Stimulated activated naive CD8-positive, alpha-beta T cell treated with anti-CD3 and anti-CD28 coated beads, Interleukin-15, amount 100 ng/mL, for 72 hours (primary cell): ENCODE measurements at regions not wholly inside any gene's neighbourhood (a gene's known extent, or its start where the extent isn't known, plus 50 kb on each side); places are given as distances from the start of the nearest gene placed in this dataset.
A peak's percentile ranks its signal among the peaks of the same experiment; 100 is the strongest.

Source experiments
- ATAC-seq: fragments of 150-1000 bp; cut with Tn5 transposase; 2 replicates; pipeline ENCODE4 v1.10.0; 2021; ENCODE audit warnings: mild to moderate bottlenecking, moderate library complexity
- DNase-seq, 2 donors: peaks; one replicate each; pipeline ENCODE4 v3.0.0; 2021 to 2022
- H3K27ac Mint-ChIP-seq, 2 donors: one replicate each; pipeline ENCODE4 v1.8.0; 2022; ENCODE audit warnings: mild to moderate bottlenecking in 2 of 2, mixed read lengths in 2 of 2, moderate library complexity in 2 of 2
- H3K27me3 Mint-ChIP-seq: one replicate; pipeline ENCODE4 v1.8.0; 2022; ENCODE audit warnings: mixed read lengths
- H3K4me1 Mint-ChIP-seq: one replicate; pipeline ENCODE4 v1.8.0; 2022; ENCODE audit warnings: mild to moderate bottlenecking, mixed read lengths
- H3K4me3 Mint-ChIP-seq, 2 donors: one replicate each; pipeline ENCODE4 v1.8.0; 2022; ENCODE audit warnings: mild to moderate bottlenecking in 2 of 2, mixed read lengths in 2 of 2, moderate library complexity in 1 of 2
- H3K9me3 Mint-ChIP-seq, 2 donors: one replicate each; pipeline ENCODE4 v1.8.0; 2022; ENCODE audit warnings: mixed read lengths in 2 of 2

DNA sequence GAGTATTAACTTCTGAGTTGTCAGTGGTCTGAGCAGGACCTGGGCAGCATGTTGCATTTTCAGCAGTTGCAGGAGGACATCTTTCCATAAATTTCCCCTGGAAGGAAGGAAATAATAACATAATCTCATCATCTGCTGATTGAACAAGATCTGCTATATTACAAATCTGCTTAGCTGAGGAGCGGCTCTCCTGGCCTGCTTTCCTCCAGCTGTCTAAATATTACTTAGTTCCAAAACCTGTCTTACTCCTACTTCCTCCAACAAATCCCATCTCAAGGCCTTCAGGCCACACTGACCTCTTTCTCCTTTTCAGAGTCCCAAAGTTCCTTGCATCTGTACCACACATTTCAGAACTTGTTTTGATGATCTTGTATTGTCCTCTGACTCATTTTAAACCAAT is 364.4 kb upstream of the MCTP2 start:
- ATAC-seq: no peak
- H3K27ac Mint-ChIP-seq: no peak overlapping the region
- H3K27me3 Mint-ChIP-seq: peaks cover 23% of the 10 kb centered on the region
- peaks cover 8% of the 10 kb centered on the region for H3K4me1 Mint-ChIP-seq
- no peak overlapping the region for H3K4me3 Mint-ChIP-seq
- H3K9me3 Mint-ChIP-seq: no peaks in the 10 kb centered on the region
- no peak for DNase-seq

DNA sequence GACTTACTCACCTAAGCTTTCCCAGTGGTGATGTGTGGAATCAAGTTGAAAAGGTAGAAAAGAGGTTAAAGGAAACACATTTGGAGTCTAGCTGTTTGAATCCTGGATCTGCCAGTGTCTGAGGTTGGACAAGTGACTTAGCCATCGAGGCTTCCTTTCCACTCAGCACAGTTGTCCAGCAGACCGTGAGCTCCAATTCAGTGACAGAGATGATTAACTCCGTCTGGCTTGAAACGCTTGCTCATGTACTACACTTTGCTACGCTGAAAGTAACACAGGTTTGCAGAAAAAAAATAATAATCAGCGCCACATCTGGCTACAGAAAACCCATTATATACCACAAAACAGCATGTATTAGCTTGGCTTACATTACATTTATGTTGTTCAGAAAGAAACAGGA is 364.9 kb upstream of the MCTP2 start:
- H3K9me3 Mint-ChIP-seq: no peaks in the 10 kb centered on the region
- H3K27ac Mint-ChIP-seq: no peak overlapping the region
- DNase-seq: no peak
- no peak for ATAC-seq
- H3K4me3 Mint-ChIP-seq: no peak overlapping the region
- H3K27me3 Mint-ChIP-seq: peaks cover 25% of the 10 kb centered on the region
- peaks cover 13% of the 10 kb centered on the region for H3K4me1 Mint-ChIP-seq

DNA sequence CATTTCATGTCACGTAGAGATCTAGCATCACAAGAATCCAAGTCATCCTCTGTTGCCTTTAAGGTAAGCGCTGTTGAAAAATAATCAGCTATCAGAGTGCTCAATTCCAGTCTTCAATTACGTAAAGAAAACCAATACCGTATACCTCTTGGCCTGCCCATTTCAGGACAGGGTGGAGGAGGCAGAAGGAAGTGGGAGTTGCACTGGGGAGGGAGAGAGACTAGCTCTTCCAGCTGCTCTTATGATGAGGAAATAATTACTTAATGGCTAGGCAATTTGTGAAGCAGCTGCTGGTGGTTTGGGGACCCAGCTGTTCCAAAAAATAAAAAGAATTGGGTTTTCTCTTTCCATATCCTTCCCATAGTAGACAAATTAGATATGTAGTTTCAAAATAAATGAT is 365.8 kb upstream of the MCTP2 start:
- peaks cover 22% of the 10 kb centered on the region for H3K4me1 Mint-ChIP-seq
- no peaks in the 10 kb centered on the region for H3K9me3 Mint-ChIP-seq

DNA sequence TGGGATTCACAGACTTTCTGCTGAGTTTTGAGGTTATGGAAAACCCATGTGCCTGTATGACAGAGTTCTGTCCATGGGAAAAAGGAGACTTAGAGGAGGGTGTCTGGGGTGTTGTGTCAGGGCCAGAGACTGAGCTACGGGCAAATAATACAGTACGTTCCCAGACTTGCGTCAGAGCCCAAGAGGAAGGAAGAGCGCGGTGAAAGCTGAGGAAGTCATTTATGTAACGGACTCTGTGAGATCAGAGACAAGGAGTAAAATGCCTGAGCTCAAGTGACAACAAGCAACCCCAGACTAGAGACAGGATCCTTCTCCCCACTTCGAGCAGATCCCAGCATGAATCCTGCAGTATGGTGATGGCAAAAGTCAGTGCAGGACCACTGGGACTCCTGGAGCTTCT is 368.6 kb upstream of the MCTP2 start:
- Mint-ChIP-seq H3K4me3 (no peak overlapping the region), H3K27me3 (peaks cover 25% of the 10 kb centered on the region), H3K9me3 (no peaks in the 10 kb centered on the region), H3K4me1 (peaks cover 24% of the 10 kb centered on the region), H3K27ac (peak overlapping the region; percentile 17 to 54)
- no peak for DNase-seq
- no peak for ATAC-seq

More for the DNA sequence above, 365.8 kb upstream of the MCTP2 start:
- no peak for ATAC-seq
- Mint-ChIP-seq H3K27me3 (peaks cover 25% of the 10 kb centered on the region), H3K27ac (no peak overlapping the region), H3K4me3 (no peak overlapping the region)
- DNase-seq: no peak

DNA sequence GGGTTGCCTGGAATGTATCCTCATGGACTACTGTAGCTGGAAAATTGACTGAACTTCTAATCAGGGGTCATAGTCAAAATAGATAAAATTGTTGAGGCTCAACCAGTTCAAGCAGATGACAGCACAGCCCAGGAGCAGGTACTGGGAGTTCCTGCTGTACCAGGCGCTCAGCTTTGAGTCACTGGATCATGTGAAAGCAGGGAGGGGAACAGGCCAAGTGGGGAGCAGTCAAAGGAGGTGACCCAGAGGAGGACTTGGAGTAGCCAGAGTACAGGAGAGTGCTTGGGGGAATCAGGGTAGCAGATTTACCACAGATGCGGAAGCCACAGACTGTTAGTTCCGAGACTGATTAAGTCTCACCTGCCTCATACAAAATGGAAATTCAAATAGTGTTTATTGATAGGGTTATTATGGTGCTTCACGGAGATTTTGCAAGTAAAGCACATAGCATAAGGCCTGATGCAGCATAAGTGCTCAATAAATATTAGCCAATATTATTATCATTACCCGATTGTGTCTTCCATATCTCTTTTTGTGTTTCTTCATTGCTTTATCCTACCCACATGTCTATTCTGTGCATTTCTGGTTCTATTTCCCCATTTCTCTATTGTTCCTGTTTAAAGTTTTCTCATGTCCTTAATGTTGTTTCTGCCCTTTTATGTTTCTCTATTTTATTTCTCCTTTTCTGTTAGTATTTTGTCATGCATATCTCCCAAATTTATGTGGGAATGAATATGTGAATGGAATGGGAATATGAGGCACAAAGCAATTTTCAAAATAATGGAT is 369.2 kb upstream of the MCTP2 start:
- no peak overlapping the region for H3K4me3 Mint-ChIP-seq
- ATAC-seq: no peak
- H3K27me3 Mint-ChIP-seq: peaks cover 25% of the 10 kb centered on the region
- no peaks in the 10 kb centered on the region for H3K9me3 Mint-ChIP-seq
- no peak for DNase-seq
- H3K4me1 Mint-ChIP-seq: peaks cover 24% of the 10 kb centered on the region
- no peak overlapping the region for H3K27ac Mint-ChIP-seq

DNA sequence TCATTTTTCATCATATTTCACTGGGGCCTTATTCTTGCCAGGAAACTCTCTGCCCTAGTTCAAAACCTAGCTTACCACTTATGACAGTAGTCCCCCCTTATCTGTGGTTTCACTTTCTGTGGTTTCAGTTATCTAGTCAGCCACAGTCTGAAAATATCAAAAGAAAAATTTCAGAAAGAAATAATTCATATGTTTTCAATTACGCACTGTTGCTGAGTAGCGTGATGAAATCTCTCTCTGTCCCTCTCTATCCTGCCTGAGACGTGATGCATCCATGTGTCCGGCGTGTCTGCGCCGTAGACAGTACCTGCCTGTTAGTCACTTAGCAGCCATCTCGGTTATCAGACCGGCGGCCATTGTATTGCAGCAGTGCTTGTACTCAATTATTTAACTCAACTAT is 369.9 kb upstream of the MCTP2 start:
- Mint-ChIP-seq H3K4me3 (no peak overlapping the region), H3K27ac (peak overlapping the region in 1 of 2 donors; percentile 3), H3K27me3 (peaks cover 25% of the 10 kb centered on the region), H3K4me1 (peaks cover 24% of the 10 kb centered on the region), H3K9me3 (no peaks in the 10 kb centered on the region)
- ATAC-seq (peak; percentile 73), DNase-seq (no peak)

DNA sequence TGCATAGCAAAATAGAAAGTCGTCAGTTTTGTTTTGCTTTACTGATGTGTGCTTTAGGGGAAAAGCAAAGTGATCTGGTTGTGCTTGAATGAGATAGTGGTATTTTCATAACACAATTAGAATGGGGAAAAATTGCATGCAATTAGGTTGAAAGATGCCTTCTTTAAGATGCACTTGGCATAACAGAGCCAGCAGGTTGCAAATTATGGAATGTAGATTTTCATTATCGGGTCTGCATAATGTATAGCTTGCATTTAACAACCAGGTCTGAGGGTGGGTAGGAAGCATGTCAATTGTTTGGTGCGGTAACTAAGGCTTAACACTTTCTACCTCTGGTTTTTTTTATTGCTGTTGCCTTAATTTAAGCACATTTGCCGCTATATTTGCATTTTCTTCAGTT is 370.7 kb upstream of the MCTP2 start:
- DNase-seq (no peak), ATAC-seq (no peak)
- Mint-ChIP-seq H3K4me3 (no peak overlapping the region), H3K27ac (peak overlapping the region in 1 of 2 donors; percentile 82), H3K4me1 (peaks cover 24% of the 10 kb centered on the region), H3K27me3 (peaks cover 25% of the 10 kb centered on the region), H3K9me3 (no peaks in the 10 kb centered on the region)

DNA sequence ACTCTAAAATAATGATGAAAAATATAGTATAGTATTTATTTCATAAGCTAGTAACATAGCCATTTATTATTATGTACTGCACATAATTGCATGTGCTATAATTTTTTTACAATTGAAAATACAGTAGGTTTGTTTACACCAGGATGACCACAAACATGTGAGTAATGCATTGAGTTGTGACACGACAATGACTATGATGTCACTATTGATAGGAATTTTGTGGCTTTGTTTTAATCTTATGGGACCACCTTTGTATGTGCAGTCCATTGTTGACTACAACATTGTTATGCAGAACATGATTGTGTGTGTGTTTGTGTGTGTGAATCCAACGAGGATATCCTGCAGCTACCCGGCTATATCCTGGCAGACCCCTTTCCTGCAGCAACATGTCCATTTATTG is 372.2 kb upstream of the MCTP2 start:
- H3K4me3 Mint-ChIP-seq: no peak overlapping the region
- DNase-seq (no peak), ATAC-seq (no peak)
- H3K4me1 Mint-ChIP-seq: peaks cover 24% of the 10 kb centered on the region
- H3K9me3 Mint-ChIP-seq: no peaks in the 10 kb centered on the region
- H3K27me3 Mint-ChIP-seq: peaks cover 25% of the 10 kb centered on the region
- no peak overlapping the region for H3K27ac Mint-ChIP-seq

DNA sequence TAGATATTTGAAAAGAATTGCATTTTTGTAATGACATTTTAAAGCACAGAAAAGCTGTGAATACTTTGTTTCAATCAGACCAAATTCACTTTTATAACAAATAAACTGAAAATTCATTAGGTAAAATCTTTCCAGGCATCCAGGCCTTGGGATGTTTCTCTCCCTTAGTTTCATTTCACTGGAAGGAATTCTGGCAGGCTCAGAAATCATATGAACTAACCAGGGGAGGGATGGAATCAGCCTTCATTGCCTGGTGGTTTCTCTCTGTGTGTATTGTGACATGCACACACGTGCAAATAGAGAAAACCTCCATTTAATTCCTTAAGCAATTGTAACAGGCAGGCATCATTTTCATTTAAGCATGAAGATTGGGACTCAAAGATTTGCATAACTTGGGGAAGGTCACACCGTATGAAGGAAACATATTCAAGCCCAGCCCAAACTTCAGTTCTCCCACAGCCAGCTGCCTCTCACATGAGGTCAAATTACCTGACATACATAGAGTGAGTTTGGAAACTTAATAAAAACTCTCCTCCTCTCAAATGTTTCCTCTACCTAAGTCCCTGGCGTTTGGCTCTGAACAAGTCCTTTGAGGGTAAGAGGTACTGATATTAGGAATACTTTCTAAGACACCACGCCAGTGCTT is 376.1 kb upstream of the MCTP2 start:
- no peaks in the 10 kb centered on the region for H3K4me1 Mint-ChIP-seq
- DNase-seq (no peak), ATAC-seq (no peak)
- H3K9me3 Mint-ChIP-seq: no peaks in the 10 kb centered on the region
- no peaks in the 10 kb centered on the region for H3K27me3 Mint-ChIP-seq
- no peak overlapping the region for H3K27ac Mint-ChIP-seq
- H3K4me3 Mint-ChIP-seq: no peak overlapping the region

DNA sequence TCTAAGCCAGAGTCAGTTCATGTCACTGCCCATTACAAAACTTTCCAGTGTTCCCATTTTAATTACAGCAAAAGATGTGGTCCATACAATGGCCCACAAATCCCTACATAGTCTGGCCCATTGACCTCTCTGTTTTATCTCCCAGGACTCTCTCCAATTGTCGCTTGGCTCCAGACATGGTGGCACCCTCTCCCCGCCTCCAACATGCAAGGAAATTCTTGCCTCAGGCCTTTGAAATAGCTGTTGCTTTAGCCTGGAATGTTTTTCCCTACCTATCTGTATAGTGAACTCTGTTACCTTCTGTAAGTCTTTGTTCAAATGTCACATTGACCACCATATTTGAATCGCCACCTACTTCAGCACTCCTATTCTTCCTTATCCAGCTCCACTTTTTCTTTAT is 377.3 kb upstream of the MCTP2 start:
- no peaks in the 10 kb centered on the region for H3K4me1 Mint-ChIP-seq
- H3K4me3 Mint-ChIP-seq: no peak overlapping the region
- no peak overlapping the region for H3K27ac Mint-ChIP-seq
- no peak for DNase-seq
- ATAC-seq: no peak
- no peaks in the 10 kb centered on the region for H3K27me3 Mint-ChIP-seq
- H3K9me3 Mint-ChIP-seq: no peaks in the 10 kb centered on the region

DNA sequence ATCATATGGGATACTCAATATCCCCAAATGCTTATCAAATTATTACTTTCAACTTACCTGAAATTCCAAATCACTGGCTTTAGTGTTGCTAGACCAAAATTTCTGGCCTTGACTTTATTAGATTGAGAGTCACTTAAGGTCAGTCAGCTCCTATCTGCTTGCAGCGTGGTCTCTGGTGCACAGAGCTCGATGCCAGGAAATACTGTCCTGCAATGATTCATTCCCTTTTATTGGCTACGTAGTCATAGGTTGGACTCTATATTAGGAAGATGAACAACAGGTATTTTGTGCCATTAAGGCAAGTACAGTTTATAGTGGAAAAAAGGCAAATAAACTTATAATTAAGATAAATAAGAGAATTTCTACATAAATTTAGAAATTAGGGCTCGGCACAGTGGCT is 378.6 kb upstream of the MCTP2 start:
- Mint-ChIP-seq H3K9me3 (no peaks in the 10 kb centered on the region), H3K4me3 (no peak overlapping the region), H3K27ac (no peak overlapping the region), H3K4me1 (no peaks in the 10 kb centered on the region), H3K27me3 (no peaks in the 10 kb centered on the region)
- DNase-seq (no peak), ATAC-seq (no peak)

DNA sequence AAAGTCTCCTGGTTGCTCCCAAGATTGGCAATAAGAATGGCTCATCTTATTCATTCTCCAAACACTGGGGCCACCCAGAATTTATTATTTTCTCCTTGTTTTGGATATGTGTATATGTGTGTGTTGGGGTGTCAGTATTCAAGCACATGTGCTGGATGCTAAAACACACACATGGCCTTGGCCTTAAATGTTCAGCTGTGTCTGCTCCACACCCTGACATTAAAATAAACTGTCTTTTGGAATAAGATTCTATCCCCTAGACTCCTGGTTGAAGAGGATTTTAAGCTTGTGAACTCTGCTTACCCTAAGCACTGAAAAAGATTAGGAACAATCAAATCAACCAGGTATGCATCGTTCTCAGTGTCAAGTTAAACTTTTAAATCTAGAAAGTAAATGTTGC is 382.9 kb upstream of the MCTP2 start:
- ATAC-seq (no peak), DNase-seq (no peak)
- no peaks in the 10 kb centered on the region for H3K9me3 Mint-ChIP-seq
- H3K4me3 Mint-ChIP-seq: no peak overlapping the region
- no peaks in the 10 kb centered on the region for H3K4me1 Mint-ChIP-seq
- H3K27me3 Mint-ChIP-seq: no peaks in the 10 kb centered on the region
- no peak overlapping the region for H3K27ac Mint-ChIP-seq

DNA sequence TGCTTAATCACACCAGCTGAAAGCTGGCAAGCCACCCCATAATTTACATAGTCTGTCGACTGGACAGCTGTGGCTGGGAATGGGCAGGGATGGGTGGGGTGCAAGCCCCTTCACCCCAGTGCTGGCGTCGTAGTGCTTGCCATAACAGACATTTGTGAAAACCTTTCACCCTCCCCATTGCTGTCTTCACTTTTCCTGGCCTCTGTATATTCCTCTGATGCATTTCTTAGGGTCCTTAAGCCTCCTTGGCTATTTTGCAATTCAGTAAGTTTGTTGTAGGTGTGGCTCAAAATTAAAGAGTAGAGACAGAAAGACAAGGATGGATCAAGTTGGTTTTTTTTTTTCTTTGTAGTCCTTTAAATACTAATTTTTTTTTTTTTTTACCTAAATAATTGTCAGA is 383.3 kb upstream of the MCTP2 start:
- H3K9me3 Mint-ChIP-seq: no peaks in the 10 kb centered on the region
- ATAC-seq (no peak), DNase-seq (no peak)
- H3K27me3 Mint-ChIP-seq: no peaks in the 10 kb centered on the region
- H3K4me1 Mint-ChIP-seq: no peaks in the 10 kb centered on the region
- H3K27ac Mint-ChIP-seq: no peak overlapping the region
- no peak overlapping the region for H3K4me3 Mint-ChIP-seq

DNA sequence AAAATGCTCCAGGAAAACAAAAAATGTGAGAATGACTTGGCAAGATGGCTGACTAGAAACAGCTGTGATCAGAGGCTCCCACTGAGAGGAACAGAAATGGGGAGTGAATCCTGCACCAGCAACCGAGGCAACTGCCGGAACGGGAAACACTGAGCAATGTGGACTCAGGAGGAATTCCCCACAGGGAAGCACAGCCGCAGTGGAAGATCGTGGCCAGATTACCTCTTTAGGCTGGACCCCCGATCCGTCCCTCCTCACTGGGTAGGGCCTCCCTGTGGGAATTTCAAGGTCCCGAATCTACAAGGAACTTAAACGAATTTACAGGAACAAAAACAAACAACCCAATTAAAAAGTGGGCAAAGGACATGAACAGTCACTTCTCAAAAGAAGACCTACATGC is 385.2 kb upstream of the MCTP2 start:
- DNase-seq (no peak), ATAC-seq (no peak)
- H3K4me1 Mint-ChIP-seq: no peaks in the 10 kb centered on the region
- H3K27me3 Mint-ChIP-seq: no peaks in the 10 kb centered on the region
- H3K27ac Mint-ChIP-seq: no peak overlapping the region
- no peak overlapping the region for H3K4me3 Mint-ChIP-seq
- H3K9me3 Mint-ChIP-seq: no peaks in the 10 kb centered on the region

DNA sequence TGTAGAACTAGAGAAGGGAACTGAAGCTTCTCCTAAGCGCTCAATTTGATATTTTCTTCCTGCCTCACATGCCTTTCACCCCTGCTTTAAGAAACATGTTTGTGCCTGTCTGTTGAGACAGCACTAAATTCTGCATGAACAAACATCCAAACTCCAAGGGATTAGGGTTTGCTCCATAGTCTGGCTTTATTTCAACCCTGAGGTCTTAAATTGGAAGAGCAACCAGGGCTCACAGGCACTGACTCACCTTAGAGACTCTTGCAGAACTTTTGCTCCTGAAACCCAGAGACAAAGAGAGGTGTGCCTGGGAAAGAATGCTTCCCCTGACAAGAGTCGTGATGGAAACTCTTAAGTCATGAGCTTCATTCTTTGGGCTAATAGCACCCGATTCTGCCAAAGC is 393.9 kb upstream of the MCTP2 start:
- H3K9me3 Mint-ChIP-seq: no peaks in the 10 kb centered on the region
- ATAC-seq (no peak), DNase-seq (no peak)
- H3K4me3 Mint-ChIP-seq: no peak overlapping the region
- H3K27me3 Mint-ChIP-seq: no peaks in the 10 kb centered on the region
- H3K4me1 Mint-ChIP-seq: no peaks in the 10 kb centered on the region
- H3K27ac Mint-ChIP-seq: no peak overlapping the region

DNA sequence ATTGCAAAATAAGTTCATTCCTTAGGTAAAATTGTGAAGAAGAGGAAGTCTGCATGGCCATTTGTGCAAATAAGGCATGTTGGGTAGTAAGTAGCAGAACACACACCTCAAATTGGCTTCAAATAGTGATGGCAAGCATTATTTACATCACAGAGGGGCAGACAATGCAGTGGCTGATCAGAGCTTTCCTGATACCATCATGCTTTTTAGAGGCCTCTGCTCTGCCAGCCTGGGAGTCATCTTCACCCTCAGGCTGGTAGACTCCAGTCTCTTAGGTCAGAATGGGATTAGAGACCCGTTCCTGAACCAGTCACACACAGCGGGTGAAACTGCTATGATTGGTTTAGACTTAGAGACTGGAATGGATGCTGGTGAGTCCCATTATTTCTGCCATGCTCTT is 396.0 kb upstream of the MCTP2 start:
- no peaks in the 10 kb centered on the region for H3K9me3 Mint-ChIP-seq
- H3K4me3 Mint-ChIP-seq: no peak overlapping the region
- H3K27ac Mint-ChIP-seq: no peak overlapping the region
- H3K4me1 Mint-ChIP-seq: no peaks in the 10 kb centered on the region
- no peaks in the 10 kb centered on the region for H3K27me3 Mint-ChIP-seq
- no peak for DNase-seq
- ATAC-seq: no peak

DNA sequence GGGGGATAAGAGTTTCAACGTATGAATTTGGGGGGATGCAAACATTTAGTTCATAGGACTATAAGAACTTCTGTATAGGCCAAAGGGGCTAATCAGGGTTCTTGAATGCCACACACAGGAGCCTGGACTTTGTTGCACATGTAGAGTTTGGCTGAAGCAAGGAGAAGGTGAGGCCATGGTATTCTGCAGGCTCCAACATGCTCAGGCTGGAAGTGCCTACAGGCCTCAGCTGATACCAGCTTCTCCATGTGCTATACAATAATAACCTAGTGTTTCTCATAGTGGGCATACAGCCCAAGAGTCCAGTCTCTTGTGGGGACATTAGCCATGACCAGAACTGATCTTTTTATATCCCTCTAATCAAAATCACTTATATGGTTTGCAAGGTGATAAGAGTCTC is 399.7 kb upstream of the MCTP2 start:
- Mint-ChIP-seq H3K27me3 (no peaks in the 10 kb centered on the region), H3K4me3 (no peak overlapping the region), H3K27ac (no peak overlapping the region), H3K4me1 (no peaks in the 10 kb centered on the region), H3K9me3 (no peaks in the 10 kb centered on the region)
- ATAC-seq (no peak), DNase-seq (no peak)
